GM10266 (cell line): ENCODE measurements at regions not wholly inside any gene's neighbourhood (a gene's known extent, or its start where the extent isn't known, plus 50 kb on each side); places are given as distances from the start of the nearest gene placed in this dataset.
"Not testable (repeated sequence)": the region's sequence is repeated elsewhere in the genome, so short reads cannot be mapped to it uniquely, and the experiment has no call there.

Experiments
- DNase-seq: peaks from one replicate; pipeline ENCODE4 v3.0.0; 2012; ENCODE audit errors: extremely low spot score
- TF ChIP-seq, protein P1 (sequence below): IDR thresholded peaks from 2 replicates; pipeline ENCODE4 v1.5.1; 2012; ENCODE audit warnings: mild to moderate bottlenecking, low read depth; ENCODE audit not compliant: control insufficient read depth, insufficient read depth; ENCODE audit errors: missing control alignments

DNA sequence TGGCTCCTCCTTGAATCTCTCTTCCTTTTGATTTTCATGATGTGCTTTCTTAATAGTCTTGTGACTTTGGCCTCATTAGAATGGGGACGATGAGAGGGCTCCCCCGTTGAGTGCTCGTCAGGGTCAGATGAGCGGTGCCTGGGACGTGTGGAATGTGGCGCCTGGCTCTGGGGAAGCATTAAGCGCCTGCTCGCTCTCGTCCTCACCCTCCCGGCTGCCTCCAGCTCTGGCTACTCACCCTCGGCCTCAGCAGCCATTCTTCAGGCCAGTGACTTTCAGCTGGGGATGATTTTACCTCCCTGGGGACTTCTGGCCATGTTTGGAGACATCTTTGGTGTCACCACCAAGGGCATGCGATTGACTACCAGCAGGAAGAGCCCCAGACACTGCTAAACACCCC is 69.7 kb downstream of the RPS6KA4 start:
- no peak for DNase-seq
- TF ChIP-seq, protein P1, sequence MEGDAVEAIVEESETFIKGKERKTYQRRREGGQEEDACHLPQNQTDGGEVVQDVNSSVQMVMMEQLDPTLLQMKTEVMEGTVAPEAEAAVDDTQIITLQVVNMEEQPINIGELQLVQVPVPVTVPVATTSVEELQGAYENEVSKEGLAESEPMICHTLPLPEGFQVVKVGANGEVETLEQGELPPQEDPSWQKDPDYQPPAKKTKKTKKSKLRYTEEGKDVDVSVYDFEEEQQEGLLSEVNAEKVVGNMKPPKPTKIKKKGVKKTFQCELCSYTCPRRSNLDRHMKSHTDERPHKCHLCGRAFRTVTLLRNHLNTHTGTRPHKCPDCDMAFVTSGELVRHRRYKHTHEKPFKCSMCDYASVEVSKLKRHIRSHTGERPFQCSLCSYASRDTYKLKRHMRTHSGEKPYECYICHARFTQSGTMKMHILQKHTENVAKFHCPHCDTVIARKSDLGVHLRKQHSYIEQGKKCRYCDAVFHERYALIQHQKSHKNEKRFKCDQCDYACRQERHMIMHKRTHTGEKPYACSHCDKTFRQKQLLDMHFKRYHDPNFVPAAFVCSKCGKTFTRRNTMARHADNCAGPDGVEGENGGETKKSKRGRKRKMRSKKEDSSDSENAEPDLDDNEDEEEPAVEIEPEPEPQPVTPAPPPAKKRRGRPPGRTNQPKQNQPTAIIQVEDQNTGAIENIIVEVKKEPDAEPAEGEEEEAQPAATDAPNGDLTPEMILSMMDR: no peak

DNA sequence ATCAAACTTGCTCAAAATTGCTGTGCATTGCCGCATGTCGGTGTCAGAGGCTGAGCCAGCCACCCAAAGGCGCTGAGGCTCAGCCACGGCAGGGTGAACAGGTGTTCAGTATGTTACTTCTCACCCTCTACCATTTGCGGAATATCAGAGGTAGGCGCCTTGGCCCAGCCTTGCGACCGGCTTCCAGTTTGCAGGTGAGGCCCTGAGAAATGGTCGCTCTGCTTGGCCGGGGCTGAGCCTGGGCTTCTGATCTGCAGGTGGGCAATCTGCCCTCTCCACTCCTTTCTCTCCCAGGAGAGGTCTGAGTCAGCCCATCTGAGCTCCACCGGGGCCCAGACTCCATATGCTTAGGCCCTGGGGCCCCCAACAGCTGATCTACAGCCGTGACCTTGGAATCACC is 71.0 kb downstream of the RPS6KA4 start:
- DNase-seq: no peak
- TF ChIP-seq, protein P1: no peak

GRCh38 chr11:64430645-64431044 is 71.7 kb downstream of the RPS6KA4 start:
- no peak for DNase-seq
- TF ChIP-seq, protein P1: no peak

DNA sequence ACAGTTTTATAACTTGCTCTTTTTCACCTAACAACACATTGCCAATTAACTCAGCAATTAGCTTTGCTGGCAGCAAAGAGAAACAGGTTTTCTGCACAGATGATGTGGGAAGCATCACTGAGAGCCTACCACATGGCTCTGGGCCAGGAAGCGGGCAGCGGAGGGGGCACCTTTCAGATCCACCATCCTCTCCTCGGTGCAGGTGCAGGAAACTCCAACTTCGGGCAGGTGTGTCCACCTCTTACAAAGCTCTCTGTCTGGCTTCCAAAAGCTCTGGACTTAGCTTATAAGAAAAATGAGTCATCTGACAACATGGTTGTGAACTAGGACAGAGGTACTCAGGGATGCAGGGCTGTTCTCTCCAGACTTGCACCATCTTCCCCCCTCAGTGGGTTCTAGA is 77.0 kb downstream of the RPS6KA4 start:
- TF ChIP-seq, protein P1: no peak
- no peak for DNase-seq

DNA sequence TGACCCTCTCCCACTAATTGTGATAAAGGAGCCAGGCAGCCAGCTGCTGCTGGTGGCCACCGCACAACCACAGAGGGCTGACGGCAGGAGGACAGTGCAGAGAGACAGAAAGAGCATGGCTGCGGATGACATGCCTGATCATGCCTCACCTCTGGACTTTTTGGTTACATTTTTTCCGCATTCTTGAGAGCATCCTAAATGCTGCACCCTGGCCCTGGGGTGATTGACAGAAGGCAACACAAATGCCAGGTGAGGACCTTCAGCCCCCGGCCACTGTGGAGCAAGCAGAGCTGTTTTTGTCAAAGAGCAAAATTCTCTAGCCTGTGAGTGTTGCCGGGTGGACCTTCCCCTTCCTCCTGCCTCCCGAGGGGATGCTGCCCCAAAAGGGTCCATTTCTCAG is 78.5 kb downstream of the RPS6KA4 start:
- no peak for DNase-seq
- TF ChIP-seq, protein P1: no peak

DNA sequence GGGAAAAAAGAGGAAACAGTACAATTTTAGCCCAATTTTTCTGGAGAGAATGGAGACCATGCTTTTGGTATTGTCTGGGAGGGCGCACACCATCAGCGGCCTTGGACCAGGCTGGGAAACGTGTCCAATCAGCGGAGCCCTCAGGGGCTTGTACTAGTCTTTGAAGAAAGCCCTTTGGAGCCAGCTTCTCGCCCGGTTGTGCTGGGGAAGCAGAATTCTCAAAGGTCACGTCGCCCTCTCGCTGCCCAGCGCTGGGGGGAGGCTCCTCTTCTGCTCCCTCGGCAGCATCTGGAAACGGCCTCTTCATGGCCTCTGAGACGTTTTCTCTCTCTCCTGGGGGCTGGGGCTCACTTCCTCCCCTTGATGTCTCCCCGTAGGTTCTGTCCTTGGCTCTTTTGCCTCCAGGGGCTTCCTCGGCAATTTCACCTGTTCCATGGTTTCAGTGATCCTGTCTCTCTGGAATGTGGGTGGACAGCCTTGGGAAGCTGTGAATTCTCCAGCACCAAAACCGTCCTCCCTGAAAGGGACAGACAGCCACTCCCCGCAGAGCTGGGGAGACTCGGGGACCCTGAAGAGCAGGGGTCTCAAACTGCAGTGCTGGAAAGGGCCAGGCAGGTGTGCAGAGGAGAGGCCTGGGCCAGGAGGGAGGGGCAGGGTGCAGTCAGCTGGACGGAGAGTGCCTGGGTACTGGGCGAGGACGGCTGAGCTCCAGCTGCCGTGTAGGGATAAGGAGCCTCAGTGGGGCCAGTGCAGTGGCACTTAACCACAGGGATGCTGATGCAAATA is 80.2 kb downstream of the RPS6KA4 start:
- TF ChIP-seq, protein P1: no peak
- no peak for DNase-seq

DNA sequence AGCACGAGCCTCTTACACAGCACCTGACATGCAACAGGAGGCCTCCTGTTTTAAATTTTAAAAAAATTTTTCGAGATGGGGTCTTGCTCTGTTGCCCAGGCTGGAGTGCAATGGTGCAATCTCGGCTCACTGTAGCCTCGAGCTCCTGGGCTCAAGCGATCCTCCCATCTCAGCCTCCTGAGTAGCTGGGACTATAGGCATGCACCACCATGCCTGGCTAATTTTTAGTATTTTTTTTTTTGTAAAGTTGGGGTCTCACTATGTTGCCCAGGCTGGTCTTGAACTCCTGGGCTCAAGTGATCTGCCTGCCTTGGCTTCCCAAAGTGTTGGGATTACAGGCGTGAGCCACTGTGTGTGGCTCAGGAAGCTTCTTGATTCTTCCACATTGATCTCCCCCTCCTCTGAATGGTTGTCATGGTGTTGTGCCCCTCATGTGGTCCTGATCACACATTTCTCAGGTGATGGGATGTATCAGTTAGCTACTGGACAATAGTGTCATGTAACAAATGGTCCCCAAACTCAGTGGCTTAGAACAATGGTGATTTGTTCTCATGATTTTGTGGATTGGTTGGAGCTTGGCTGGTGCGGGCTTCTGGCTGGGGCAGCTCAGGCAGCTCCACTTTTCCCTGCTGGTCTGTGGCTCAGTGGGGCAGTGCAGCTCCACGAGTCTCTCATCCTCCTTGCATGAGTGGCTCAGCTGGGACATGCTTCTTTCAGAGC is 81.0 kb downstream of the RPS6KA4 start:
- not testable (repeated sequence) for DNase-seq
